ENCODE measurements at regions not wholly inside any gene's neighbourhood (a gene's known extent, or its start where the extent isn't known, plus 50 kb on each side); places are given as distances from the start of the nearest gene placed in this dataset.
A peak's percentile ranks its signal among the peaks of the same experiment; 100 is the strongest.
"Not testable (repeated sequence)": the region's sequence is repeated elsewhere in the genome, so short reads cannot be mapped to it uniquely, and the experiment has no call there.

DNA sequence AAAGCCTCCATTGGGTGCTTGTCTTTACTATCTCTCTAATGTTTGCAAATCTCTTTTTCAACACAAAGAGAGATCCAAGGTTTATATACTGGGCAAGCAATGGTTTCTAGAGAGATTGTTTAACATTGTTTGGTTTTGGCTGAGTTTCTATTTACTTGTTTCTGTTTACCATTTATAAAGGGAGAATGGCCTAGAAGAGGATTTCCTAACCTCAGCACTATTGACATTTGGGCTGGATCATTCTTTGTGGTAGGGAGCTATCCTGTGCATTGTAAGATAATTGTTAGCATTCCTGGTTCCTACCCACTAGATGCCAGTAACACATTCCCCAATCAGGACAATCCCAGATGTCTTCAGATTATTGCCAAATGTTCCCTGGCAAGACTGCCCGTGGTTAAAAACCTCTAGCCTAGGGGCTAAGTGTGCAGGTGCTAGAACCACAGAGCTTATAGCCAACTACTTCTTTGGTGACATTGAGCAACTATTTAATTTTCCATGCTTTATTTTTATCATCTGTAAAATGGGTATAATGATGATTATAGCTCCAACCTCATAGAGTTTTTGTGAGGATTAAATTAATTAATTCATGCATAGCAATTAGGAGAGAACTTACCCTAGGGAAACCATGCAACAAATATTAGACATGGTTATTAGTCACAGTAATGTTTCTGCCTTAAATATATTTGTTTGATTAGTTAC is 413.9 kb upstream of the MAF start:
- DNase-seq (no peak), ATAC-seq (no peak)
- intact Hi-C loops (cut with micrococcal nuclease): no loop called here

DNA sequence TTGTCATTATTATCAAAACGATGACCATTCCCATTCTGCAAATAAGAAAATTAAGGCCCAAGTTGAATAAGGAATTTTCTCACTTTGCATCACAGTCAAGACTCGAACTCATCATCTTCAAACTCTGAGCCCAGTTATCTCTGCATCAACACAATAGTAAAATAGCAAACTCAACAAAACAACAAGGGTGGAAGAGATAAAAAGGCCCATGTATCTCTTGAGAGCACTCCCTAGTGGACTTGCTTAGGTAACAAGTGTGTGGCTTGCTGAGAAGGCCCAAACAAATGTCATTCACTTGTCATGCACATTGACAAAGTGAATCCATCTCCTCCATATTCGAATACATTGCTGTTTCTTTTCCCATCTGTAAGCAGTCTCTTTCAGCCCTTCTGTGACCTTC is 412.0 kb upstream of the MAF start:
- no peak for DNase-seq
- ATAC-seq: no peak
- intact Hi-C loops (cut with micrococcal nuclease): no loop called here

DNA sequence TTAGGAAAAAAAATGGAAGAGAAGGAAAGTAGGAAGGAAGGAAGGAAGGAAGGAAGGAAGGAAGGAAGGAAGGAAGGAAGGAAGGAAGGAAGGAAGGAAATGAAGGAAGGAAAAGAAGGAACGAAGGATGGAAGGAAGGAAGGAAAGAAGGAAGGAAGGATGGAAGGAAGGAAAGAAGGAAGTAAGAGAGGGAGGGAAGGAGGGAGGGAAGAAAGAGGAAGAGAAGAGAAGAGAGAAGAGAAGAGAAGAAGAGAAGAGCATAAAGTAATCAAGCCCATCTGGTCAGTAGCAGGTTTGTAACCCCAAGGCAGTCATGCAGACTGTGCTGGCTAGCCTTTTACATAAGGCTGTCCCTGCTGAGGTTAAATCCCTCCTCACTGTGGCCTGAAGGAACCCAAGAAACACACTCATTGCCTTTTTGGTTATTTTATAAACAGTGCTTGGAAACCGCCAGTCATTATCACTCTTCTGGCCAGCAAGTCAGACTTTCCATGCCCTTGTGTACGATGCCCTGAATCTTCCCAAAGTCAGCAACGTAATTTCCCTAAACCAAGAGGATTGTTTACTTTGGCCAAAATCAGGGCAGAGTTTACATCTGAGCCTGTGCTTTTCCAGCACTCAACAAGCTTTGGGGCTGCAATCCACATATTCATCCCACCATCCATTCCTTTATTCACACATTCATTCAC is 409.6 kb upstream of the MAF start:
- DNase-seq (no peak), ATAC-seq (no peak)
- intact Hi-C loops (cut with micrococcal nuclease): no loop called here

DNA sequence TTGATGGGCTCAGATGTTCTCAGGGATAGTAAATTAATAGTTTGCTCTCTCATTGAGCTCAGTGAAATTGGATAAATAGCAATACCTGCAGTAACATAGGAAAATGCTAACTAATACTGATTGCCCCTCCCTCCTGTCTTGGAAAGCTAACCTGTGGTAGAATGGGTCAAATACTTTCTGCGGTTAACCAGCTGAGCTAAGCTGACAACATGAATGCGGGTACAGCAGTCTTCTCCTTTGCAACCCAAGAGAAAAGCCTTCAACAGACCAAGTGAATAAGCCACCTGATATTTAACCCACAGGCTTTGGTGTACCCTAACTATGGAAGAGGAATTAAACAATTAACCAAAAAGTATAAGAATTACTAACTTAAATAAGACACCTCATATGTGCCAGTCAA is 408.3 kb upstream of the MAF start:
- intact Hi-C loops (cut with micrococcal nuclease): no loop called here
- DNase-seq: no peak
- ATAC-seq: no peak

DNA sequence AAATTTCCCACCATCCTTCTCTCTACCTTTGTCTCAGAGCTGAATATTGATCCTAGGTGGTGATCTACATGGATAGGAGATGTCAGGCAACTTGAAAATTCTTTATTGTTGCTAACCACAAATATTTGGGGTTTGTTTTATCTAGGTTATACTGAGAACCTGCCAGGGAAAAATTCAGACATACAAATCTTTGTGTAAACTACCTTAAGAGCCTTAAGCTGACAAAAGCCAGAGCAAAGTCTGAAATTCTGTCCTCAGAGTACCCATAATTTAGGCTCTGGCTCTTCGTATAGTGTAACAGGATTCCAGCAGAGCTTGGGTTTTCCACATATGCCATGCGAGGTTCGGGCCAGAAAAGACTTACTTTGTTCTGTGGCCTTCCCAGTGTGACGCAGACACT is 406.7 kb upstream of the MAF start:
- DNase-seq: no peak
- ATAC-seq: no peak
- intact Hi-C loops (cut with micrococcal nuclease): no loop called here

DNA sequence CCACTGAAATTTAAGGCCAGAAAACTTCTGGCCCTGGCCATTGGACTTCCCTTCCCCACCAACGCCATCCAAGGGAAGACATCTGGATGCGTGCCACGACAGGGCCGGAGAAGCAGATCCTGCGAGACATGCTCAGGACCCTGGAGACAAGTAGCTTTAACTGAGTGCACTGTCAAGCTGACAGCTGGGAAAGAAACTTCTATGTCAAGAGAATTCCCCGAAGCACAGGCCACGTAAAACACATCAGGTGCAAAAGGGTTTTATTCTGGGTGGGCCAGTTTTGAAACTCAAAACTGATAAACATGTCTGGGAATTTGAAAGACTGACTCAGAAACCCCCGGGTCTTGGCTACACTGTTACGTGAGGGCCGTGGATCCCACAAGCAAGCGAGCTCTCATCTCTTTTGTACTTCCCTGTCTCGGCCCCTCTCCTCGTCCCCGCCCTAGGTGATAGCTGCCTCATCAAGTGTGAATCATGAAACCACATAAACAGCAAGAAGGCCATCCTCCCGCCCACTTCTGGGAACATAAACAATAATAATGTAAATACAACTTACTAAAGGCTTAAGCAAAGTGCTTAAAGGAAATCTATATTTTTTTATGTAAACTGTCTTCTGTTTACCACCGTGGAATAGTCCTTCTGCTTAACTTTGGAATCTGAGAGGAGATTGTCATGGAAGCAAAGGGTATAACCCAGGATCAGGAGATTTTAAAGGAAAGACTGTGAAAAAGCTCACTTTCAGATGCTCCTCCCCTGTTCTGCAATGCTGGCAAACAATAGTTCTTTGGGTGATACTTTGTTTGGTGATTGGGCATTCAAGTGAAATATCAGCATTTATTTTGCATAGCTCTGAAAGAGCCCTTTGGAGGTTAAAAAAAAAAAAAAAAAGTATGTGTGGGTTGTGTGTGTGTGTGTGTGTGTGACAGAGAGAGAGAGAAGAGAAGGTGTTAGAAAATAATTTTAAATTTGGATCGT is 406.0 kb upstream of the MAF start:
- ATAC-seq: peak; percentile 65
- intact Hi-C loops (cut with micrococcal nuclease): no loop called here

DNA sequence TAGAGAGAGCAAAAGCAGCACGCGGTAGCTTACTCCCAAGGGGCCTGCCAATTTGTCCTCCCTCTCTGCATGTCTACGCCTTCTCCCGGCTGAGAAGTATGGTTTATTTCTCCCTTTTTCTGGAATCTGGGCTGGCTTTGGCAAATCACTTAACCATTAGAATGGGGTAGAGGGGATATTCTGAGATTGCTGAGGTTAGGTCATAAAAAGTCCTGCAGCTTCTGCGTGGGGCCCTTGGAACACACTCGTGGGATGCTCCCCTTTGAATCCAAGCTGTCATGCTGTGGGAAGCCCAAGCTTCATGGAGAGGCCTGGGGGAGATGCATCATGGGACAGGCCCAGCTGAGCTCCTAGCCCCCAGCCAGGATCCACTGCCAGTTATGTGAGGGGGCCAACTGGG is 403.6 kb upstream of the MAF start:
- intact Hi-C loops (cut with micrococcal nuclease): no loop called here
- DNase-seq (no peak), ATAC-seq (no peak)

More for the DNA sequence above, 406.0 kb upstream of the MAF start:
- DNase-seq: peak; percentile 59

DNA sequence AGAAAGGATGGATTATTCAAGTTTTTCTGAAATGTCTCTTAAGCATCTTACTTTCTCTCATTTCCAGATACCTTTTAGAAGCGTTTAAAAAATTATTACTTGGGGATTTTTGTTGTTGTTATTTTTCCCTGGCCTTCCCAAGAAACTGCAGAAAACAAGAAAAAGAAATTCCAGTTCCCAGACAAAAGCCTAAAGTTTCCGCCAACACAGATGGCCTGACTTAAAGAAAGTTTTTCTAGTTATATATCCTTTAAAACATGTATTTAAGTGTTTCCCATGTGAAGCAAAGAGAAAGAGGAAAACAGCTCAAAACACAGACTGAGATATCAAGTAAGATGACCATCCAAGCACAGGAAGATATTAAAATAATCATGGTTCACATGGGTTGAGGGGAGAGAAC is 401.7 kb upstream of the MAF start:
- intact Hi-C loops (cut with micrococcal nuclease): no loop called here
- no peak for ATAC-seq
- no peak for DNase-seq

DNA sequence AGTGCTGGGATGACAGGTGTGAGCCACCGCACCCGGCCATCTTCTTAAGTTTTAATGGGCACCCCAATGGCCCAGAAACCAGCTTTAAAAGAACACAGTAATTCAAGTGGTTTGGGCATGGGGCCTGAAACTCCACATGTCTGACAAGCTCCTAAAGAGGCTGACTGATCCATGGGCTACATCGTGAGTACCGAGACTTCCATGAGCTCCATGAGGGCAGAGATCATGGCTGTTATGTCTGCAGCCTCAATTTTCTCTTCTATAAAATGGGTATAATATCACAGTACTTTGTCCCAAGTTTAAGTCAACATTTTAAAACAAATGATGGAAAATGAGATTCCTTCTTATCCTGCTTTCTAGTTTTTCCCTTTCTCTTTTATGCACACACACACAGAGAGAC is 397.6 kb upstream of the MAF start:
- intact Hi-C loops (cut with micrococcal nuclease): no loop called here
- no peak for ATAC-seq
- DNase-seq: no peak

DNA sequence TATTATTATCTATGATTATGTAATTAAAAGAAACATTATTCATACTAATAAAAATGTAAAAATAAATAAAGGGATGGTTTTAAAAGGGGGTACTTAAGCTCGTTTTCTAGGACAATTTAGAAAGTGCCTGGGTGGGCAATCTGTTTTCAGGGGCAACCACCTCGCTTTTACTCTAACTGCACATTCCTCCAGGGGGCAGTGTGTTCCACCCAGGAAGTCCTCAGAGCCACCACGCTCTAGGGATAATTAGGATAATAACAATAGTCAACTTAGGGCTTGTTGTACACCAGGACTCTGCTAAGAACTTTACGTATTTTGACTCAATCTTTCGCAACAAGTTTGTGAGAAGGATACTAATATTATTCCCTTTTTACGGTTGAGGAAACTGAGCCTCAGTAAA is 396.7 kb upstream of the MAF start:
- intact Hi-C loops (cut with micrococcal nuclease): no loop called here
- DNase-seq (no peak), ATAC-seq (no peak)

DNA sequence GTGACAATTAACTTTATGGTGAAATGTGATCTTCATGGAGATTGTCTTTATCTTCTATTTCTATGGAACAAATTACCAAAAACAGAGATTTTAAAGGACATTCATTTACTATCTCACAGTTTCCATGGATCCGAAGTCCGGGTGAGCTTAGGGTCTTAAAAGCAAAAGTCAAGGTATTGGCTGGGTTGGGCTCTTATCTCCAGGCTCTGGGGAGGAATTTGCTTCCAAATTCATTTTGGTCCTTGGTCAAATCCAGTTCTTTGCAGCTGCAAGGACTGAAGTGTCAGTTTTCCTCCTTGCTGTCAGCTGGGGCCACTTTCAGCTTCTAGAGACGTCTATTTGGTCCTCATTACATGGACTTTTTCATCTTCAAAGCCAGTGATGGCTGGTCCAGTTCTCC is 395.8 kb upstream of the MAF start:
- intact Hi-C loops (cut with micrococcal nuclease): no loop called here
- ATAC-seq (no peak), DNase-seq (no peak)

DNA sequence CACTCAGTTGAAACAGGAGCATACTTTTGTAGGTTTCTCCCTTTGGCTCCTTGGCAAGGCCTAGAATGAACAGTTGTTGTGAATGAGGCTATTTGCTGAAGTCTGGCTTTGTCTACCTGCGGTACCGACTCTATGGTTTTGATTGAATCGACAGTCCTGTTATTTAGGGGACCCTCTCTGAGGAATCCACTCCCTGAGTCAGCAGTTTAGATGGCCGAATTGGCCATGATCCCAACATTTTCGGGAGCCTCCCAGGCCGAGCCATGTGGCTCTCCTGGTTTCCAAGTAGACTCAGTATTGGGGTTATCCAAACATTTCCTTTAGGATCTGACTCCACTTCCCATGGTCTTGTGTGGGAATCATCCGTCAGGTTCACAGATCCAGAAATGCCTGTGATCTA is 394.8 kb upstream of the MAF start:
- ATAC-seq: no peak
- intact Hi-C loops (cut with micrococcal nuclease): no loop called here
- DNase-seq: no peak

DNA sequence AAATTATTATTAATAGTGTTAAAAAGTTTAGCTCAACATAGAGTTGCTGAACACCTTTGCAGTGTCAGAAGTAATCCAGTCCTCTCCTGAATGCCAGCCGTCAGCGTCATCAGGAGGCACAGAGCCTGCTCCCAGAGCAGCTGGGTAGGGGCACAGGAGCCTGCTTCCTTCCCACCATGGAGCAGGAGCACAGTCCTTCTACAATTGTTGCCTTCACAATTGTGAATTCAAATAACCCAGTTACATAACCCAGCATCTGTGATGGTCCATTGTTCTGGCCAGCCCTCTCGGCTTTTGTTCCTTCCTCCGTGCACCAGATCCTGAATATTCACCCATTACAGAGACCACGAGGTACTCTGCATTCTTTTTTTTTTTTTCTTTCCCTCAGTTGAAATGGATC is 393.9 kb upstream of the MAF start:
- DNase-seq (no peak), ATAC-seq (no peak)
- intact Hi-C loops (cut with micrococcal nuclease): no loop called here

DNA sequence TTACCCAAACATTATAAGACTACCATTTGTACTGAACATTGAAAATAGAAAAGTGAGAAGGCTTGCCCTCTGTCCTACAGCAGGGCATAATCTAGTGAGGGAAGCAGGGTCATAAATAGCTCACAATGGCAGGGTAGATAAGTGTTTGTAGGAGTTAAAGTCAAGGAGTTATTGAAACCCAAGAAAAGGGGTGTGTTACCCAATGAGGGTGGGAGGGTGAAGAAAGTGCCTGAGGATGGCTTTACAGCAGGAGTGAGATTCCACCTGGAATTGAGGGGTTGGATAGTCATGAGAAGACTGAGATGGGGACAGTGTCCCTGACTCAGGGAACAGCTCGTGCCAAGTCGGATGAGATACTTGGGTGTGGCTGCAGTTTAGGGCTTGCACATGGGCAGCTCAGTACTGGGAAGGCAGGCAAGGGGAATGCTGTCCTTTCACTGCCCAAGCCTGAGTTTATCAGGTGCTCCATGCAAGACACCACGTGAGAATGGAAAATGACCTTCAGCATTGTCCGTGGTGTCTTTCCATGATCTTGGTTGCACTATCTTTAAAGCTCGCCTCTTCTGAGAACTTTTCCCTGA is 393.2 kb upstream of the MAF start:
- intact Hi-C loops (cut with micrococcal nuclease): no loop called here
- DNase-seq (no peak), ATAC-seq (no peak)

DNA sequence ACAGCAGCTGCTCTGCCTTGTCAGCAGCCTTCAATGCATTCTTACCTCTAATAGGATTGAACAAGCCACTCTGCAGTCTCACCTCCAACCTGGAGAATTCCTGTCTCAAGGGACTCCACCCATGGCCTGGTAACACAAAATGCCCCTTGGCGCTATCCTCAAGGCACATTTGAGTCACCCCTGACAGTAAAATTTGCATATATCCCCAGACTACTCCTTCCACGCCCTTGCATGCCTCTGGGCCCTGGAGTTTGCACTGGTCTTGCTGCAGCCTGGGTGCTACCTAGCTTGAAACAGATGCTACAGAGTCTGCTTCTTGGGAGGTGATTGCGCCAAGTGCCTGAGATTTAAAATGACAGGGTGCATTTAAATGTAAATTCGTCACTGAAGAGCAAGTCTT is 391.4 kb upstream of the MAF start:
- ATAC-seq: no peak

DNA sequence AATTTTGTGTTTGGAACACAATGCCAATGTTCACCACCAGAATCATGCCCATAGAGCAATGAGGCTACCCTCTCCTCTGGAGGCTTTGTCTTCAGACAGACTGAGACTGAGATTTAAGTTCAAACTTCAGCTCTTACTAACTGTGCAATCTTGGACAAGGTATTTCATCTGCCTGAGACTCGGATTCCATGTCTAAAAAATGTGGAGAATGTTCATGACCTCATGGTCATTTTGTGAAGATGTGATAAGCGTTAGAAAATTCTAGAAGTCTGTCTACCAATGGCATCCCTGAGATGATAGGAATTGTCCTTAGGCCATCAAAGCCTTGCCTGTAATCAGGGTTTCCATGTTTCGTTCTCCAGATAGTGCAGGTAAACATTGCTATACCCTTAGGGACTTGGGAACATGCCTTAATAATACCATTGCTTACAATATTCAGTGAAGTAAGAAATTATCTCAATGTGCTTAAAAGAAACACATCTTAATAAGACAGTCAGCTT is 388.2 kb upstream of the MAF start:
- no peak for ATAC-seq
- no peak for DNase-seq
- intact Hi-C loops (cut with micrococcal nuclease): no loop called here

More for the DNA sequence above, 391.4 kb upstream of the MAF start:
- no peak for DNase-seq
- intact Hi-C loops (cut with micrococcal nuclease): no loop called here

DNA sequence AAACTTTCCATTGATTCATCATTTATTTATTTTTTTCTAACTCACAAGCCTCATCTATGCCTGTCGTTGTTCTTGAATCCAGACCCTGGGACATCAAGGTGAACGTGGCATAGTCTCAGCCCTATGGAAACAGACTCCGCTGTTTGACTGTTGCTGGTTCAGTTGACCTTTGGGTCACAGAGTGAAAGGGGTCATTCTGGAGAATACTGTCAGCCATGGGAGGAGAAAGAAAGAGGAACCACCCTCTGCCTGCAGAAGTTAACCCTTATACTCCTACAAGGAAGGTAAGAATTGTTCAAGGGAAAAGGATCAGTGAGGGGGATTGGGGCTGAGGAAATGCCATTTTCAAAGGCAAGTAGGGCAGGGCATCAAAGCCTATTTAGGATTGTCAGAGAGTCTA is 387.6 kb upstream of the MAF start:
- intact Hi-C loops (cut with micrococcal nuclease): no loop called here
- DNase-seq: no peak
- no peak for ATAC-seq

DNA sequence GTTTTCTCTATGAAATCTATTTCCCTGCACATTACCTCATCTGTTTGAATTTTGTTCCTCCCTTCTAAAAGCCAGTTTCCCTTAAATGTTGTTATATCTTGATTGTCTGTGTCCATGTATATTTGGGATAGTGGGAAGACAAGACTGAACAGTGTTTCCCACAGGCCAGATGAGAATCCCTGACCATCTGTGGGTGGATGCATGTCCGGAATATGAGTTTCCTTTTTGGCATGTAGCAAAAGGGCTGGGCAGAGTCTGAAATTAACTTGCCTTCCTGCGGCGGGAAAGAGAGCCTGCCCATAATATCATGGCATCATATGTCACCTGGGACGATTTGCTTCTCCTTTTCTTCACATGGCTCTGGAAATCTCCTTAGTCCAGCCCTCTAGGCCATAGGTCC is 385.8 kb upstream of the MAF start:
- intact Hi-C loops (cut with micrococcal nuclease): no loop called here
- ATAC-seq (no peak), DNase-seq (no peak)

DNA sequence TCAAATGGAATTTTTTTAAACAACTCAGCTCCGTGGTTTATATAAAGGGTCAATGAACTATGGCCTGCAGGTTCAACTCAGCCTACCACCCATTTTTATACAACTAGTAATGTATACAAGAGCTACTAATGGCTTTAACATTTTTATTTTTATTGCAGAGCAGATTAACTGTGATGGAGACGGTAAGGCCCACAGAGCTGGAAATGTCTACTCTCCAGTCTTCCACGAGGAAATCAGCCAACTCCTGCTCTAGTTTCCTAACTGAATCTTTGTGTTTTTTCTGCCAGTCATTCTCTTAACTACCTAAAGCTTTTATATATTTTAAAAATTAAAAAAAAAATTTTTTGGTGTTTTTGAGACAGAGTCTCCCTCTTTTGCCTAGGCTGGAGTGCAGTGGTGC is 385.1 kb upstream of the MAF start:
- no peak for ATAC-seq
- intact Hi-C loops (cut with micrococcal nuclease): no loop called here
- DNase-seq: no peak

DNA sequence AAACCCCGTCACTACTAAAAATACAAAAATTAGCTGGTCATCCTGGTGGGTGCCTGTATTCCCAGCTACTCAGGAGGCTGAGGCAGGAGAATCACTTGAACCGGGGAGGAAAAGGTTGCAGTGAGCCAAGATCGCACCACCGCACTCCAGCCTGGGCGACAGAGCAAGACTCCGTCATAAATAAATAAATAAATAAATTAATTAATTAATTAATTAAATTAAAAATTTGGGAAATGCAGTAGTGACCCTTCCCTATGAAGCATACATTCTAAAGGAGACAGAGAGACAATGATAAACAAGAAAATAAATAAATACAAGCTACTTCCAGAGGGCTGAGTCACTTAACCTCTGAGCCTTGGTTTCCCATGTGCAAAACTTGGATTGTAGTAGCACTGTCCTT is 383.6 kb upstream of the MAF start:
- DNase-seq; intact Hi-C loops (cut with micrococcal nuclease); ATAC-seq: not testable (repeated sequence)

Data from left ventricle myocardium superior (tissue), 1 donor.